PC-3 (cell line): ENCODE measurements at regions not wholly inside any gene's neighbourhood (a gene's known extent, or its start where the extent isn't known, plus 50 kb on each side); places are given as distances from the start of the nearest gene placed in this dataset.

Experiments used
- ATAC-seq: fragments of 200-7000 bp; cut with Tn5 transposase; 2 replicates; pipeline ENCODE4 v1.9.1; 2020; ENCODE audit warnings: mild to moderate bottlenecking, moderate library complexity
- BruUV-seq: library from RNA; stranded (reverse); fragments of 400-500 nt; replicated peaks from 2 replicates; lab custom pipeline; 2021; lab: Mats Ljungman, UMichigan
- CTCF ChIA-PET: fragments of 300-600 bp; sonication (Branson Sonifier 250); formaldehyde crosslinking; loops from one replicate; lab custom pipeline; 2022; ENCODE audit warnings: antibody characterized with exemption; lab: Charles Lee
- POLR2A ChIA-PET: fragments of 300-600 bp; sonication (Branson Sonifier 250); formaldehyde crosslinking; loops from one replicate; lab custom pipeline; 2022; ENCODE audit warnings: antibody characterized with exemption; ENCODE audit not compliant: unreplicated experiment; lab: Charles Lee
- DNase-seq: peaks from one replicate; pipeline ENCODE4 v3.0.0-alpha.2; 2015
- H2AFZ ChIP-seq: fragments of 300-600 bp; sonication (generic); 2 replicates; pipeline ENCODE4 v1.6.0; 2016; ENCODE audit warnings: antibody characterized with exemption, low read length
- H3F3A ChIP-seq: fragments of 300-600 bp; sonication (generic); one replicate; pipeline ENCODE4 v1.6.0; 2017; ENCODE audit warnings: antibody characterized with exemption, low read length, control low read depth, mild to moderate bottlenecking; ENCODE audit not compliant: unreplicated experiment
- H3K27ac ChIP-seq: fragments of 300-600 bp; sonication (generic); 2 replicates; pipeline ENCODE4 v1.5.1; 2016; ENCODE audit warnings: mild to moderate bottlenecking, low read length
- H3K27me3 ChIP-seq: fragments of 300-600 bp; sonication (generic); 2 replicates; pipeline ENCODE4 v1.6.1; 2016; ENCODE audit warnings: low read length, mixed read lengths
- H3K36me3 ChIP-seq: fragments of 300-600 bp; sonication (generic); 2 replicates; pipeline ENCODE4 v1.6.1; 2016; ENCODE audit warnings: low read depth, mixed run types, low read length, mixed read lengths
- H3K4me1 ChIP-seq: fragments of 300-600 bp; sonication (generic); 2 replicates; pipeline ENCODE4 v1.5.1; 2016; ENCODE audit warnings: low read length; ENCODE audit not compliant: insufficient read depth
- H3K4me2 ChIP-seq: fragments of 300-600 bp; sonication (generic); 2 replicates; pipeline ENCODE4 v1.6.0; 2016; ENCODE audit warnings: low read length
- H3K4me3 ChIP-seq: fragments of 300-600 bp; sonication (generic); 2 replicates; pipeline ENCODE4 v1.5.1; 2016; ENCODE audit warnings: mild to moderate bottlenecking, low read length, mixed read lengths
- H3K79me2 ChIP-seq: fragments of 300-600 bp; sonication (generic); 2 replicates; pipeline ENCODE4 v1.6.1; 2017; ENCODE audit warnings: low read length, mixed read lengths
- H3K9ac ChIP-seq: fragments of 300-600 bp; sonication (generic); 2 replicates; pipeline ENCODE4 v1.6.0; 2016; ENCODE audit warnings: mild to moderate bottlenecking, low read length
- H3K9me2 ChIP-seq: fragments of 300-600 bp; sonication (generic); replicated peaks from 2 replicates; pipeline ENCODE4 v1.6.1; 2016; ENCODE audit warnings: mixed run types, low read length, mixed read lengths
- H3K9me3 ChIP-seq: fragments of 300-600 bp; sonication (generic); 2 replicates; pipeline ENCODE4 v1.6.1; 2016; ENCODE audit warnings: low read length, mixed read lengths
- H4K20me1 ChIP-seq: fragments of 300-600 bp; sonication (generic); 2 replicates; pipeline ENCODE4 v1.6.1; 2016; ENCODE audit warnings: low read length, mixed read lengths
- CTCF ChIP-seq: fragments of 300-600 bp; sonication (generic); conservative IDR thresholded peaks from 2 replicates; pipeline ENCODE4 v1.5.1; 2017; ENCODE audit warnings: antibody characterized with exemption, low read depth, mild to moderate bottlenecking, low read length
- EZH2 ChIP-seq: fragments of 300-600 bp; sonication (generic); IDR thresholded peaks from one replicate; pipeline ENCODE4 v1.6.1; 2017; ENCODE audit warnings: antibody characterized with exemption, mild to moderate bottlenecking, low read length; ENCODE audit not compliant: unreplicated experiment
- EZH2phosphoT487 ChIP-seq: fragments of 300-600 bp; sonication (generic); IDR thresholded peaks from 2 replicates; pipeline ENCODE4 v1.6.1; 2018; ENCODE audit warnings: mild to moderate bottlenecking, antibody characterized with exemption, low read length, borderline replicate concordance
- intact Hi-C: fragments of 100-400 bp; cut with micrococcal nuclease; formaldehyde crosslinking; loops from 2 replicates; pipeline ENCODE4 v1.9.0; 2023

- no peaks in the 10 kb centered on the region for H3K4me1 ChIP-seq
- no peaks in the 10 kb centered on the region for H3K27me3 ChIP-seq
- ATAC-seq = no peak
- H3K36me3 ChIP-seq = no peaks in the 10 kb centered on the region
- H3K27ac ChIP-seq = no peak overlapping the region
- H3K79me2 ChIP-seq = no peaks in the 10 kb centered on the region
- ChIA-PET CTCF (no interaction called here), POLR2A (no interaction called here)
- no peaks in the 10 kb centered on the region for H3F3A ChIP-seq
- intact Hi-C loops = no loop called here
- no peak for TF ChIP-seq EZH2
- no peak for TF ChIP-seq EZH2phosphoT487
- no peak for TF ChIP-seq CTCF
- DNase-seq = no peak
- no peak overlapping the region for H2AFZ ChIP-seq
- H3K4me2 ChIP-seq = no peak overlapping the region
- 0 out of 2 replicates have a peak, but pooled peaks cover 3% of the 10 kb centered on the region for H3K9me2 ChIP-seq
- H3K9me3 ChIP-seq = no peaks in the 10 kb centered on the region
- H3K4me3 ChIP-seq = no peak overlapping the region
- no peak overlapping the region for H3K9ac ChIP-seq
- BruUV-seq = no TSS peak
- no peaks in the 10 kb centered on the region for H4K20me1 ChIP-seq
Measured at GRCh38 chr6:22809370-22809769, 240.0 kb downstream of the HDGFL1 start.

- H2AFZ ChIP-seq = no peak overlapping the region
- no TSS peak for BruUV-seq
Measured at GRCh38 chr6:22819209-22819608, 249.8 kb downstream of the HDGFL1 start.

More at GRCh38 chr6:22819209-22819608, 249.8 kb downstream of the HDGFL1 start:
- DNase-seq (no peak), ATAC-seq (no peak)
- H4K20me1 ChIP-seq = no peaks in the 10 kb centered on the region
- no peaks in the 10 kb centered on the region for H3K9me3 ChIP-seq
- no peaks in the 10 kb centered on the region for H3K79me2 ChIP-seq
- H3K36me3 ChIP-seq = no peaks in the 10 kb centered on the region
- no peaks in the 10 kb centered on the region for H3K9me2 ChIP-seq
- H3K27me3 ChIP-seq = no peaks in the 10 kb centered on the region
- intact Hi-C loops = no loop called here
- POLR2A ChIA-PET = no interaction called here
- no peaks in the 10 kb centered on the region for H3K4me1 ChIP-seq
- CTCF ChIA-PET = no interaction called here
- no peaks in the 10 kb centered on the region for H3F3A ChIP-seq
- no peak overlapping the region for H3K27ac ChIP-seq
- no peak overlapping the region for H3K9ac ChIP-seq
- TF ChIP-seq CTCF (no peak), EZH2phosphoT487 (no peak), EZH2 (no peak)
- no peak overlapping the region for H3K4me2 ChIP-seq
- no peak overlapping the region for H3K4me3 ChIP-seq
